Colonic mucosa (tissue), 4 donors: ENCODE measurements at regions not wholly inside any gene's neighbourhood (a gene's known extent, or its start where the extent isn't known, plus 50 kb on each side); places are given as distances from the start of the nearest gene placed in this dataset.

Source experiments
- DNase-seq: peaks from one replicate; pipeline ENCODE4 v3.0.0-alpha.2; 2020
- H3K27ac ChIP-seq: fragments of 200-600 bp; one replicate; pipeline ENCODE4 v1.8.0; 2021
- H3K27me3 ChIP-seq: fragments of 200-600 bp; one replicate; pipeline ENCODE4 v1.8.0; 2021
- H3K36me3 ChIP-seq: fragments of 200-600 bp; one replicate; pipeline ENCODE4 v1.8.0; 2021
- H3K4me1 ChIP-seq: fragments of 200-600 bp; one replicate; pipeline ENCODE4 v1.8.0; 2021; ENCODE audit warnings: mild to moderate bottlenecking
- H3K4me3 ChIP-seq: fragments of 200-600 bp; one replicate; pipeline ENCODE4 v1.8.0; 2021
- H3K9ac ChIP-seq, 2 donors: one replicate each; pipeline ENCODE4 v1.7.0; 2013; ENCODE audit warnings: control low read depth in 2 of 2, low read depth in 2 of 2, low read length in 2 of 2
- H3K9me3 ChIP-seq: fragments of 200-600 bp; one replicate; pipeline ENCODE4 v1.8.0; 2021
- CTCF ChIP-seq: fragments of 200-600 bp; IDR thresholded peaks from one replicate; pipeline ENCODE4 v1.8.0; 2022; ENCODE audit warnings: antibody characterized with exemption, mild to moderate bottlenecking
- intact Hi-C: fragments of 100-400 bp; cut with DNase I; formaldehyde crosslinking; loops from one replicate; pipeline ENCODE4 v1.14.1; 2022
- donor health status: healthy.
- donor health status: DM: no; HTN: no; CAD: no.
- donor health status: DM: no; HTN: no; CAD: no.

GRCh38 chr7:33745934-33746333 is 159.4 kb upstream of the BMPER start:
- intact Hi-C loops = loop anchor here (10.0 kb wide), 1 partner anchor 291 kb away; no protein-coding TSS in a partner anchor
- Histone ChIP-seq H3K9ac (no peak overlapping the region), H3K36me3 (no peaks in the 10 kb centered on the region), H3K4me1 (no peaks in the 10 kb centered on the region), H3K9me3 (no peaks in the 10 kb centered on the region), H3K4me3 (no peak overlapping the region), H3K27ac (no peak overlapping the region), H3K27me3 (no peaks in the 10 kb centered on the region)
- DNase-seq = no peak
- no peak for TF ChIP-seq CTCF

GRCh38 chr7:33748793-33749192 is 156.5 kb upstream of the BMPER start:
- no peaks in the 10 kb centered on the region for H3K27me3 ChIP-seq
- DNase-seq = no peak
- no peak overlapping the region for H3K4me3 ChIP-seq
- intact Hi-C loops = loop anchor here (10.0 kb wide), 1 partner anchor 294 kb away; no protein-coding TSS in a partner anchor
- TF ChIP-seq CTCF = no peak
- no peaks in the 10 kb centered on the region for H3K36me3 ChIP-seq
- no peaks in the 10 kb centered on the region for H3K9me3 ChIP-seq
- H3K27ac ChIP-seq = no peak overlapping the region
- H3K9ac ChIP-seq = no peak overlapping the region
- H3K4me1 ChIP-seq = no peaks in the 10 kb centered on the region

GRCh38 chr7:33750177-33750576 is 155.2 kb upstream of the BMPER start:
- no peak overlapping the region for H3K9ac ChIP-seq
- no peak for TF ChIP-seq CTCF
- H3K4me3 ChIP-seq = no peak overlapping the region
- DNase-seq = no peak
- no peaks in the 10 kb centered on the region for H3K27me3 ChIP-seq
- H3K36me3 ChIP-seq = no peaks in the 10 kb centered on the region
- intact Hi-C loops = loop anchor here (10.0 kb wide), 1 partner anchor 185 kb away; no protein-coding TSS in a partner anchor
- H3K27ac ChIP-seq = no peak overlapping the region
- no peaks in the 10 kb centered on the region for H3K9me3 ChIP-seq
- H3K4me1 ChIP-seq = peaks cover 4% of the 10 kb centered on the region

GRCh38 chr7:33751443-33751842 is 153.9 kb upstream of the BMPER start:
- H3K9ac ChIP-seq = no peak overlapping the region
- H3K36me3 ChIP-seq = no peaks in the 10 kb centered on the region
- no peak for DNase-seq
- intact Hi-C loops = loop anchor here (10.0 kb wide), 1 partner anchor 183 kb away; no protein-coding TSS in a partner anchor
- H3K4me1 ChIP-seq = peaks cover 4% of the 10 kb centered on the region
- no peaks in the 10 kb centered on the region for H3K27me3 ChIP-seq
- no peaks in the 10 kb centered on the region for H3K9me3 ChIP-seq
- no peak overlapping the region for H3K4me3 ChIP-seq
- TF ChIP-seq CTCF = no peak
- H3K27ac ChIP-seq = no peak overlapping the region

- H3K9ac ChIP-seq = no peak overlapping the region
- H3K9me3 ChIP-seq = no peaks in the 10 kb centered on the region
- peaks cover 4% of the 10 kb centered on the region for H3K4me1 ChIP-seq
- TF ChIP-seq CTCF = no peak
- H3K27ac ChIP-seq = no peak overlapping the region
- H3K27me3 ChIP-seq = no peaks in the 10 kb centered on the region
- no peaks in the 10 kb centered on the region for H3K36me3 ChIP-seq
- peak; percentile 38 for DNase-seq
- intact Hi-C loops = loop anchor here (10.0 kb wide), 1 partner anchor 181 kb away; no protein-coding TSS in a partner anchor
- H3K4me3 ChIP-seq = no peak overlapping the region
Measured at GRCh38 chr7:33753881-33754525, 151.3 kb upstream of the BMPER start.
